GM03348 (cell line): ENCODE measurements at regions not wholly inside any gene's neighbourhood (a gene's known extent, or its start where the extent isn't known, plus 50 kb on each side); places are given as distances from the start of the nearest gene placed in this dataset.

Source experiments
- DNase-seq: peaks from one replicate; pipeline ENCODE4 v3.0.0; 2012; ENCODE audit warnings: low spot score

DNA sequence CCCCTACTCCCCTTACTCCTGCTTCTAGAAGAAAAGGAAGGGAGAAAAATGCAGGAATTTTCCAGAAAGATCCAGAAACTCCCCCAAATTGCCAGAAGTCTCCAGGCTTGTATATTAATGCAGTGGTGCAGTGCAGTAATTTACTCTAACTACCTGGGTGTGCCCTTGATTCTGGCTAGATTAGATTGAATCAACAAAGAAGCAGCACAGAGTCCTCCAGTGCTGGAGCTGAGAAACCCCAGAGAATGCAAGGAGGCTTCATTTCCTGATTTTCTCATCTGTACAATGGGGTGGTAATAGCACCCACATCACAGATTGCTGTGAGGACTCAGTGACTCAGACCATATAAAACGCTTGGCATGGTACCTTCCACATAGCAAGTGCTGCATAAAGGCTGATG lies 247.3 kb upstream of the RPL38 start:
- no peak for DNase-seq

DNA sequence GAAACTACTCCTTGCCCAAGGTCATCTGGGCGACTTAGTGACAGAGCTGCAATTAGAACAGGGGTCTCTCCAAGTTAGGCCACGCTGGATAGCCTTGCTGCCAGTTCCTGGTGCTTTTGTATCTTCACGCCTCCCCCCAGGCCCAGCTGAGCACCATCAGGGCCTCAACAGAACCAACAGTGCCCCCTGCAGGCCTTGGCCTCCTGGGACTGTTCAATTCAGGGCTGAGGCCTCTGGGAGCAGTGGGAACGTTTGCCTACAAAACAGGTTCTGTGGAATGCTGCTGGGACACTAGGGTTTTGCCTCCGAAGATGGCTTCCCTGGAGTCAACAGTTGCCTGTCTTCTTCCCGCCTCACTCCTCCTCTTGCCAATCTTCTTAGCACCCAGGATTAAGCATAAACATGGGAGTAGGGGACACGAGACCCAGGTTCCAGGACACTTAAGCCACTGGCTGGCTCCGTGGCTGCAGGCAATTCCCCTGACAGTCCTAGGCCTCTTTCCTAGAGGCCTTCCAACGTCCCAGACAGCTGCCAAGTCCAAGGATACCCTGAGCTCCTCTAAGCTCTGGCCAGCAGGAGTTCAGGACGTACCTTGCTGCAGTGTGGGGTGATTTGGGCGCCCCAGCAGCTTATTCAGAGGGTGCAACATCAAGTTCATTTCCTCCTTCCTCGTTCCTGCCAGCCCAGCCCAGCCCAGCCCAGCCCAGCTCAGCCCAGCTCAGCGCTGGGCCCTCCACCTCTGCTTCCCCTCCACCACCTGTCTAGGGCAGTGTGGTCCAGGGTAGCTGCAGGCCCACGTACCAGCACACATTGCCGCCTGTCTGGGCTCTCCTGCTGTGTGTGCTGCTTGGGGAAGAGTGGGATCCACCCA lies 246.6 kb upstream of the RPL38 start:
- DNase-seq: no peak

DNA sequence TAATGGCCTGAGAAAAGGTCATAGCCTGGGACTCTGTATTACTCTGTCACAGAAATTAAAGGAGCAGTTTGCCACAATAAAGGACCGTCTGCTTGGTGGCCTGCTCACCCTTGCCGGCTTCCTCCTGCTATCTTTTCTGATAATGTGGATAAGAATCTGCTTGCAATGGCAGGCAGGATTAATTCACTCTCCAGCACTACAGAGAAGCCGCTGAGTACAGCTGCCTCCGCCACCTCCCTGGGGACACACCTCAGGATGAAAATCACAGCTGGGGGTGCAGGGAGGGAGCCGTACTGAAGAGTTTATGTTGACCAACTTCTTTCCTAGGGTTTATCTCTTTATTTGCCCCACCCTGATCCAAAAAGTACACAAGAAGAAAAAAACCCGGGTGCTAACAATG lies 245.9 kb upstream of the RPL38 start:
- no peak for DNase-seq

DNA sequence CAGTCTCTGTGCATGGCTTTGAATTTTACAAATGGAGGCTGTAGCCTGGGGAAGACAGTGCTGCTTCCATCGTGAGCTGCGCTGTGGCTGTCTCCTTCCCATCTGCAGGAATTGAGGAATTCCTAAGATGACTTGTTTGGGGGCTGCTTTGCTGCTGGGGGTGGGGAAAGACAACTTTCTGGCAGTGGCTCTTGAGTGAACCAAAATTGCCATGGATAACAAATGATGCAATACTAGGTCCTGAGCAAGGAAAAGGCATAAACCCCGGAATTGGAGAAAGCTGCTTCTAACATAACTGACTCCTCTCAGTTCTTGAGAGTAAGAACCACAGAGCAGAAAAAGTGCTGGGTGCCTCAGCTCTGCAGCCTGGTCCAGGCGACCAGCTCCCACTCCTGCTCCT lies 245.0 kb upstream of the RPL38 start:
- DNase-seq: no peak

- no peak for DNase-seq
Measured at GRCh38 chr17:73960469-73960868, 243.0 kb upstream of the RPL38 start.

GRCh38 chr17:73962308-73962707 lies 241.2 kb upstream of the RPL38 start:
- DNase-seq: no peak

- no peak for DNase-seq
Measured at GRCh38 chr17:73968680-73969079, 234.8 kb upstream of the RPL38 start.

DNA sequence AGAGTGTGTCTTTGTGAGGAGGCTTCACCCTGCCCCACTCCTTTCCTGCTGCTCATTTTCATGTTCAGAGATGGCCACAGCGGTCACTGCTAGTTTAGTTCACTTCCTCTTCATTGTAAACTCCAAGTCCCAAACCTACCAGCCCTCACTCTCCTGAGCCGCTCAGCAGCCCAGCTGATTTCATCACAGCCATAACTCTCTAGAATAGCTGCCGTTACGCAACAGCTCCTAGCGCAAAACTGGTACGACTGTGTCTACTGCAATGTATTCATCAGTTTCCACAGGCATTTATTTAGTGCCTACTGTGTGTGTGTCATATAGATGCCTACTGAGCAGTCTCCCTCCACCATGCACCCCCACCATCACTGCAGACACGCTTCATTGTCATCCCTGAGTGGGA lies 233.5 kb upstream of the RPL38 start:
- no peak for DNase-seq

- no peak for DNase-seq
Measured at GRCh38 chr17:73971127-73971526, 232.4 kb upstream of the RPL38 start.

GRCh38 chr17:73972056-73972455 lies 231.4 kb upstream of the RPL38 start:
- no peak for DNase-seq

DNA sequence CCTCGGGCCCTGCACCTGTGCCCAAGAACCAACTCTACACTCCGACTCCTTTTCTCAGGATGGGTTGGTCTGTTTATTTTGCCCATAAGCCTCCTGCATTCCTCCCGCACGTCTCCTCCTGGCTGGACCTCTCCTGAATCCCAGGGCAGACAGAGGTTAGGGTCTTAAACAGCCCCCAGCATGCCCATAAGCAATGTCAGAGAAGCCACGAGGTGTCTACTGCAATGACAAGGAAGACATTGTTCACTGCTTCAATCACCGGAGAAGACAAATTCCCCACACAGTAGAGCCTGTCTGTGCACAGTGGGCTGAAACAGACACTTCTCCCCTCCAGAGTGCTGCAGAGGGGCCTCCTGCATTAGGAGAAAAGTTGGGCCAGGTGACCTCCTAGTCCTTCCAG lies 230.6 kb upstream of the RPL38 start:
- no peak for DNase-seq

- DNase-seq: no peak
Measured at GRCh38 chr17:73973586-73974409, 229.7 kb upstream of the RPL38 start.

DNA sequence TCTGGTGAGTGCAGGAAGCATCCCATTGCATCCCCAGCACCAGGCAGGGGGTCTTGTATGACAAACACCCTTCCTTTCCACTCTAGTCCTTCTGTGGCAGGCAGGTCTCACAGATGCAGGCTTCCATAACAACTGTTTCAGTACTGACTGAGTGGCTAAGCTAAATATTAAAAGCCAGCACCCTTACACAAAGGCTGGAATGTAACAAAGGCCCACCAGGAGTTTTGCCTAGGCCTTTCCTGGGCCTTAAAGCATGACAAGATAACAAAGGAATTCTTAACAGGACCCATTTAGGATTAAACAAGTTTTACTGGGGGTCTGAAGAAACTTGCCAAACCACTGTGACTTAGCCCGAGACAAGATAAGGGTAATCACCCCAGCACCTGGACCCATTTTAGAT lies 228.9 kb upstream of the RPL38 start:
- no peak for DNase-seq

DNA sequence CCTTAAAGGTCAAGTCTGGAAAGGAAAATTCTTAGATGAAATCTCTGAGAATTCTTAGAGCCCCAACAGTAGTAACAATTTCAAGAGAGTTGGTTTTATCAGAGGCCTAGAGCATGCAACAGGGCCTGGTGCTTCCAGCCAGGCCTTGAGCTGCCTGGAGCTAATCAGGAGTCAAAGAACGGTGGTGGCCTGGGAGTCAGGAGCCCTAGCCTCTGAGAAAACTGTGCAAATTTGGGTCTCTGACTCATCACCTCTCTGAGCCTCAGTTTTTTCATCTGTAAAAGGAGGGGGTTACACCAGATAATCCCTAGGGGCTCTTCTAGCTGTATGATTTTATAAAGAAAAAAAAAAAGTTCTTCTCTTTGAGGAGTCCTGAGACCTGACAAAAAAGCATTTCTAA lies 227.3 kb upstream of the RPL38 start:
- DNase-seq: no peak

- DNase-seq: no peak
Measured at GRCh38 chr17:73976676-73977521, 226.6 kb upstream of the RPL38 start.

DNA sequence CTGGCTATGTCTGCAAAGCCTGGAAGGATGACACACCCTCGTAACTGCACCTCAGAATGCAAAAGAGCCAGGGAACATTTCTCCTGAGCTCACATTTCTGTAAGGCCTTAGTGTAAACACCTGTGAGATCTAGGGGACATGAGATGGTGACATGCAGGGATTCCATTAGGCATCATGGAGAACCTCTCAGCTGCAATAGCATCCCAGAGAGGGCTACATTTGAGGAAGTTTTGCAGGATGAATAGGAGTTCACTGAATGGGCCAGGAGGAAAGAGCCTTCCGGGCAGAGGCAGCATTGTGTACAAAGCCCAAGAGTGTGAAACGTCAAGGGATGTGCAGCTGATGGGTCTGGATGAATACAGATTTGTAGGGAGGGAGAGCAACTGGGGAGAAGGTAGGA lies 223.0 kb upstream of the RPL38 start:
- no peak for DNase-seq

DNA sequence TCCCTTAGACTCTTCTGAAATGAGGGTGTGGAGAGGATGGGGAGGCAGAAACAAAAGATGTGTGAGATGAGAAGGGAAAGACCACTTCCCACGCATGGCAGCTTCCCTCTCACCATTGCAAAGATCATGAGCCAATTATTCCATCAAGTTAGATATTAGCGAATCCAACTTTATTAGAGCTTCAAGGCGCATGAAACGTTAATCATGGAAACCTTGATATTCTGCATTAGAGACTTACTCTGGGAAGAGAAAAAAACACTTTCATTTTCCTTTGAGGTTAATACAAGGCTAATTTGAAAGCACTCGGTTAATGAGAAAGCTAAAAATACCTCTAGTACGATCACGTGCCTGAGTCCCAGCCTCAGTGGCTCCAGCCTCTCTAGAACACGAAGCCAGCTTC lies 220.6 kb upstream of the RPL38 start:
- no peak for DNase-seq

GRCh38 chr17:73983621-73984400 lies 219.7 kb upstream of the RPL38 start:
- DNase-seq: no peak

DNA sequence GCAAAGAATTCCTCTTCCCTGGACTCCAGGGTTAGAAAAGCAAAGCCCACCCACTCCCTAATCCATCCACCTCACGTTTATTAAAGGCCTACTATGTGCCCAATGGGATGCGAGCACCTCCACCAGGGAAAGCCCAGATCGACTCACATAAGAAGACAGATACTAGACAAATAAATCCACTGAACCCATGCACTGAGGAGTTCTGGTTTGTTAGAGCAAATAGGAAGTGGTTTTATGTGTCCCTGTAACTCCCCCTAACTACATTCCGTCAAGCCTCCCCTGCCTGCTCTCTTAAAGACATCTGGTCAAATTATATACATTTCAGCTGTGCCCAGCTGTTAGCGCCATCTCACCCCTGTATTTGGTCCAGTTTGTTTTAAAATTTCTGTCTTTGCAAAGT lies 218.5 kb upstream of the RPL38 start:
- DNase-seq: no peak

DNA sequence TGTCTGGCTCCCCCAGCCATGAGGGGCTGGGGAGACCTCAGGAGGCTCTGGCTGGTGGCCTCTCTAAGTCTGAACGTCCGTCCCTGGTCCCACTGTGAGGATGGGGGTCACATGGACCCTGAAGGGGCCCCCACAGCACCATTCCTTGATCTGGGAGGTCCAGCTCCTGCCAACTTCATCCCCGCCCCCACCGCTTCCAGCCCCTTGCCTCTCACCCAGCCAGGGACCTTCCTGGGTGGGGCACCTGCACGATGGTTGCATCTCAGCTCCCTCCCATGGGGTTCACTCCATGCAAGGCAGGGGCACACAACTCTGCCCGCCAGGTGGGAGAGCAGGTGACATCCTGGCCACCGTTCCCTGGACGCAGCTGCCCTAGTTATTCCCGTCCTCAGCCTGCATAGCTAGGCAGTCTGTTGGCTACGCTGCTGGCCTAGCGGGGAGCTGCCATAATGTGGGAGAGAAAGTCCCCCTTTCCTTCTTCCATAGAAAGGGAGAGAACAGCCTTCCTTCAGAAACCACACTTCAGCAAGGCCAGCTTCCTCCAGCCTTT lies 217.9 kb upstream of the RPL38 start:
- no peak for DNase-seq

- no peak for DNase-seq
Measured at GRCh38 chr17:73986641-73987177, 216.8 kb upstream of the RPL38 start.
